ENCODE measurements at regions not wholly inside any gene's neighbourhood (a gene's known extent, or its start where the extent isn't known, plus 50 kb on each side); places are given as distances from the start of the nearest gene placed in this dataset.
"Not testable (repeated sequence)": the region's sequence is repeated elsewhere in the genome, so short reads cannot be mapped to it uniquely, and the experiment has no call there.

DNA sequence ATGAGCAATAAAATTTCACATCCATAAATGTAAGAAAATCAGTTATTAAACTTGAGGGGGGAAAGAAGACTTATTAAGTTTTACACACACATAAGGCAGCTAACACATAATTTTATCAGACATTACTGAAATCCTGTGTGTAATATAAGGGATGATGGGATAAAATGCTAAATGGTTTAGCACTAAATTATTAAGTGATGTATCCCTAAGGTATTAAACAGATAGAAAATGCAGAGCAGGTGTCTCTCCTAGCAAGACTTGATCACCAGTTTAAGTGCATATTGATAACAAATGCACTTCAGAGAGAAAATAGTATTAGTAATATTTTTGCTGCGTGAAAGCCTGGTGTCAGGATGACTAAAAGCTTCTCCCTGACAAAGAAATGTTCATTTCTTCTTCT lies 172.8 kb upstream of the ZFP64 start:
- no peak for DNase-seq

DNA sequence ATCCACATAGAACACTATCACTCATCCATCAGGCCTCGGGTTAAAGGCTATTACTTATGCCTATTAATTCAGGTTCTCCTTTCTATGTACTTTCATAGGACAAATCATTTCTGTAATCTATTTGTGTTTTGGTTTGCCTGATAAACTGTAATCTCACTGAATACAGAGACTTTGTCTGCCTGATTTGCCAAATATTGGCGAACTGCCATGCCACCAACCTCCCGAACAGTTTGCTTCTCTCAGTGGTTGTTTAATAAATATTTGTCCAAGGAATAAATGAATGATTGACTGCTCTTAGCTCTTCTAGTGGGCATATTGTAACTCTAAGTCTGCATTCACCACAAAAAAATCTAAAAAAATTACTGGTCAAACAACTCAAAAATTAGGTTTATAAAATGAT lies 170.1 kb upstream of the ZFP64 start:
- DNase-seq = no peak

DNA sequence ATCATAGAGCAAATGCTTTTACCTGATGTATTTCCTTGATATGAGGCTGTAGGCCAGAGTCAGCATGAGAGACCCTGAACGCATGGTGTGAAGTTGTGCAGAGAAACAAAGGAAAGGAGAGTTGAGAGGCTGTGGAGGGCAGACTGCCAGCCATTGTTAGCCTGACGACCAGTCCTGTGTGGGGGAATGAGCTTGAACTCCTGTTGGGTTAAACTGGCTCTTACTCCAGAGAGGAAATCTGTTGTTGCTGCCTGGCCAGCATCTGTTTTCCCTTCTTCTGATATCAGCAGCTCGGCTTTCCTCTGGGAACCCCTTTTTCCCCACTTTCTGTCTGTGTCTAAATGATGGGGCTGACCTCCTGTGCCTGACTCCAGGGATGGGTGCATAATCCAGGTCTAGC lies 158.2 kb upstream of the ZFP64 start:
- DNase-seq = no peak

DNA sequence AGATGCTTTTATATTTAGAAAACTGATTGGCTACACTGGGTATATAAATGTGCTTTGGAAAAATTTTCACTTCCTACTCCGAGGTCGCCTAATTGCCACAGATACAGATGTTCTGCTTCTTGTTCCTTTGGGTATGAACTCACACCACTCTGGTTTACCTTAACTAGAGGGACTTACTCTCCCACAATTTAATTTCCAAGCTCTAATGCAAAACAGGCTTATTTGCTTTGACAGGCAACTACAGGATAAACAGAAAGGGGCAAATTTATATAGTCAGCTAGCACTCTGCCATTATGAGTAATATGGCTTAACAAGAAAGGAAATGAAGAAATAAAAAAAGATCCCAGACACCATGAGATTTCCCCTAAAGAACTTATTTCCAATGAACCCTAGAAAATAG lies 156.9 kb upstream of the ZFP64 start:
- no peak for DNase-seq

DNA sequence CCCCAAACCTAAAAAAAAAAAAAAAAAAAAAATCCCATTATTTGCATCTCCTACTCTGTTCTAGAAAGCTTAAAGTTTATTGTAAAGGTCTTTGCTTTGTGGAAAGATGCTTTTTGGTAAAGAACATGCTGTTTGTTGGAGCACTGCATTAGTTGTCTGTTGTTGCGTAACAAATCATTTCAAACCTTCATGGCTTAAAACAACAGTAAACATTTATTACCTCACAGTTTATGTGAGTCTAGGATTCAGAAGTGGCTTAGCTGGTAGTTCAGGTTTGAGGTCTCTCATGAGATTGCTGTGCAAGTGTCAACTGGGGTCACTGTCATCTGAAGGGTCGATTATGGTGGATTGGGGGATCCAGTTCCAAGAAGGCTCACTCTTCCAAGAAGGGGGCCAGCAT lies 155.2 kb upstream of the ZFP64 start:
- DNase-seq = no peak

DNA sequence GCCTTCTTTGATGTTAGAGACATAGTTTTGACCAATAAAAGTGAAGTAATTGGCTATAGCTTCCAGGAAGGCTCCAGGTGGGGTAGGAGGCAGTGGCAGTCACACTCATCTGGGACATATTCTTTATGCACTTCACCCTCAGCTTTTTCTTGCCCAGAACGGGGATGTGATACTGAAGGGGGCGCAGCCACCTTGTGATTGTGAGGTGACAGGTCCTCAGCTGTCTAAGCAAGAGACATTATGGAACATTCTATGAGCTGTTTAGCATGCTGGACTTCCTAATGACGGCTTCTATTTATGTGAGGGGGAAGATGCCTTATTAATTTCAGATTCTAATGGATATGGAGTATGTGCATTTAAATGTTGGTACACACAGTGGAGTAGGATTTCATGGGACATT lies 151.3 kb upstream of the ZFP64 start:
- DNase-seq = no peak

DNA sequence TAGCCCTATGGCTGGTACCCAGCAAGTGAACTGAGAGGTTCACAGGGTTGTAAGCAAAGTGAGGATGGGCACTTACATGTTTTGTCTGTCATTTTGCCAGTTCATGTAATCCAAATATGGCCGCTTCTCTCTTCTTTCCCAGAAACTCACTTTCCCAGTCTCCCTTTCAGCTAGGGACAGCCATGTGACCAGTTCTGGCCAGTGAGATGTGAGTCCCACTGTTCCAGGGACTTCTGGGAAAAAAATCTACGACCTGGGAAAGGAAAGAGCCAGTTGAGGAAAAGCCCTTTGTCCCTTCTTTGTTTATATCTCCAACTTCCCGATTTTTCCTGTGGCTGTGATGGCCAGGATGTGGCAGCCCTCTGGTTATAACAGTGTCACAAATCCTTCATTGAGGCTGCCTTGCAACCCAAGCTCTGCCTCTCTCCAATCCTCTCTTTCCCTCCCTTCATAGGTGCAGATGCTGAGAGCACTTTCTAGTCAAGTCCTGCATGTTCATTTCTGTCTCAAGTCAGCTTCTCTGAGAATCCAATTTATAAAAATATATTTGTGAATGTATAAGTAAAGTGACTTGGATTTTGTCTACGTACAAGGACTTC lies 148.6 kb upstream of the ZFP64 start:
- DNase-seq = no peak

DNA sequence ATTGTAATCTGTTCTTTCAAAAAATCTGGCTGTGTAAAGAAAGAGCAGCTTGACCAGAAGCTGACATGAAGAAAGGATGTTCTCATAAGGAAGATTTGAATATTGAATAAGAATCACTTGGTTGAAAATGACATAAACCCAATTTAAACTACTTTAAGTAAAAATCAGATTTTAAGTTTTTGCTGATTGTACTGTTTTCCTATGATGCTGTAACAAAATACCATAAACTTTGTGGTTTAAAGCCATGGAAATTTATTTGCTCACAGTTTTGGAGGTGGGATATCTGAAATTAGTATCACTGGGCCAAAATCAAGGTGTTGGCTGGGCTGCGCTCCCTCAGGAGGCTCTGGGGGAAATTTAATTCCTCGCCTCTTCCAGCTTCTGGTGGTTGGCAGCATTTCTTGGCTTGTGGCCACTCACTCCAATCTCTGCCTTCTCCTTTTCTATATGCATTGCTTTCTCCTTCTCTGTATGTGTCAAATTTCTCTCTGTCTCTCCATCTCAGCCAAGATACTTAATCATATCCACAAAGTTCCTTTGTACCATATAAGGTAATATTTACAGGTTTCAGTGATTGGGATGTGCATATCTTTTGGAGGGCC lies 141.2 kb upstream of the ZFP64 start:
- DNase-seq = no peak

DNA sequence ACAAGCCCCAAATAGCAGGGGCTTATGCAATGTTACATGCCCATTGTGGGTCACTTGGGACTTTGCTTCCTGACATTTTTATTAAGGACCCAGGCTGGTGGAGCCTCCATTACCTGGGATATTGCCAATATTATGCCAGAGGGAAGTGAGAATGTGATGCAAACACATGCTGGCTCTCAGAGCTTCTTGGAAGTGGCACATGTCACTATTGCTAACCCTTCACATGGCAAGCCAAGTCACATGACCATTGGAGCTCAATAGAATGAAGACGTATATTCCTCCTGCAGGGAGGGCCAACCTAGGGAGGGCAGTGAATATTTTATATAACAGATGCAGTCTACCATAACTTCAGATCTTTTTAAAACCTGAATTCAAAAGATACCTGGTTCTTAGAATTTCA lies 140.7 kb upstream of the ZFP64 start:
- DNase-seq = no peak

DNA sequence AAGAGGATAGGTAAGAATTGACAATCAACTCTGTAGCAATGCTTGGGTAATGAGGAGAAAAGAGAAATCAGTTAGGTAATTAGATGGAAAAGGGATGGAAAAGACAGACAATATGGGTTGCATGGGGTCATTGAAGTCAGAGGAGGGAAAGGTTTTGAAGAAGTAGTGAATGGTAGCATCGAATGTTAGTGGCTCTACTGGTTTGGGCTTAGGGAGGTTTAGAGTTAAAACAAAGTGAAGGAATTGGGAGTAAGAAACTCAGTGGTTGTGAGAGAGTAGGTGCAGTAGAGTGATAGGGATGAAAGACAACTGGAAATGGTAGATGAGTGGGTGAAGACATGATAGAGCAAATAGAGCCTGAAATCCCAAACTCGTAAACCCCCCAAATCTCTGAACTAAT lies 140.1 kb upstream of the ZFP64 start:
- DNase-seq = no peak

DNA sequence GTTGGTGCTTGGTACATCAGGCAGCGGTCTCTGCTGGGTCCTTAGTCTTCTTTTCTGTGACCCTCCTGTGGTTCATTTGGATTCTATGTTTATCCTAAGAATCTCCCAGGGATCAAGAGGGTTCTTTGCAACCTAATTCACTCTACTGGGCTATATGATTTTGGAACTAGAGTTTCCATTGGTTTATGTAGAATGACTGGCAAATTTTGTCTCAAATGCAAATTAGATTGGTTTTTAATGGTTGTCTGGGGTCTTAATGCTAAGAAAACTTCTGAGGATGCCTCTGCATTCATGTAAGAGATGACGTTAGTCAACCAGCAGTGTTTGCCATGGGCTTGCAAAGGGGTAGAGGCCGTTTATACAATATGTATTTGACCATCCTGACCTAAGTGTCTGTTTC lies 129.8 kb upstream of the ZFP64 start:
- no peak for DNase-seq

DNA sequence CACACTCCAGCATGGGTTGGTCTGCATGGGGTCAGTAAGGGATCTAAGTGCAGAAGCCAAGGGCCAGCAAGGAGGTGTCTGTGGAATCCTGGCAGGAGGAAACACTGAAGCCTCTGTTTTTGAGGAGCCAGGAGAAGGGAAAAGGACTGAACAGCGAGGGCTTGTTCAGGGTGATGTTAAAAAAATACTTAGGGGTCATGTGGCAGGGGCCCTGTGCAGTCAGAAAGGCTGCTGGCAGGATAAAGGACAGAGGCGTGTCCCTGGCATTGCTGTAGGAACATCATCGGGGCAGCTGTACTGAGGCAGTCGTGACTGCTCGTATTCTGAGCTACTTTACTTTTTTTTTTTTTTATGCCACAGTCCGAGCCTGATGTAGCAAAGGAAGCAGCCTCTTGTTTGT lies 127.1 kb upstream of the ZFP64 start:
- no peak for DNase-seq

DNA sequence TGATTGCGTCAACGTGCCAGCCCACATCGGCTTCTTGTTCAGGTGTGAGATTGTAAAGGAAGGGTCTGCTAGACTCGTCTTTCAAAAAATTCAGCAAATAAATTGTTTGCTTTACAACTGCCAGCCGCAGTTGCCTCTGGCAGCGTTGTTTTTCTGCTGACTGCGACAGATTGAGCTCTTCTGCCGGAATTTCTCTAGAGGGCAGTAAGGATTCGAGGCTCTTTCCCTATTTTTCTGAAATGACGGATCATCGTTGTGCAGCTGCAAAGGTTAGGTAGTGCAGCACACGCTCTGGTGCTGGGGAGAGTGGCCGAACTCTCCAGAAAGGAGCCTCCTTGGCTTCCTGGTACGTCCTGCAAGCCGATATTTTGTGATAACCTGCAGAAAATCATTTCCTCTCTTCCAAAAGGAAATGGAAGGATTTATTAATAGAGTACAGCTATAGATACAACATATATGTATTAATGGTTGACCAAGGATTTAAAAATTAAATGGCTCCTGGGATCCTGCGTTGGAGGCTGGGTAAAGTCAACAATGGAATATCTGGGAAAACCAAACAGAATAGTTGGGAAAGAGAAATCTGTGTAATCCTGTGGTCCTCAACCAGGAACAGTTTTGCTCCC lies 121.9 kb upstream of the ZFP64 start:
- peak; percentile 62 for DNase-seq

DNA sequence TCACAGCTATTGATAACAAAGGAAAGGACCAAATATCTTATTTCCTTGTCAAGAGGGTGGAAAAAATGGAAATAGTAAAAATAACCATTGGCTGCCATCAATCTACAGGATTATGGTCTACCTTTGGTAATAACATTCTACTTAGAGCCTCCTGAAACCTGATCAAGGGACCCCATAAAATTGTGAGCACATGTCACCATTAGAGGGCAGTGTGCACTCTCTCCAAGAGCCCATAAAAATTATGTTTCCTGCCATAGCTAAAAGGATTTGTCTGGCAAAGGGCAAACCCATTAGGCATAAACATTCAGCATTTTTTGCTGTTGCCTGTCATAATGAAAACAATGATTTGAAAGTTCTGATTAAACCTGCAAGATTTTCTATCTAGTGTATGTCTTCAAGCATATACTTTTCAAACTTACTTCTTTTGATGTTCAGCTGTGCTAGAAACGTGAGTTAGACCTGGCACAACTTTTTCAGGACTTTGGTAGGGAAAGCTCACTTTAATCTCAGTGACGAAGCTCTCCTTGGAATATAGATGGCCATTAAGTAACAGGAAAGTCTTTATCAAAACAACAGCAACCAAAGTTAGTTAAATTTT lies 120.7 kb upstream of the ZFP64 start:
- DNase-seq = no peak

DNA sequence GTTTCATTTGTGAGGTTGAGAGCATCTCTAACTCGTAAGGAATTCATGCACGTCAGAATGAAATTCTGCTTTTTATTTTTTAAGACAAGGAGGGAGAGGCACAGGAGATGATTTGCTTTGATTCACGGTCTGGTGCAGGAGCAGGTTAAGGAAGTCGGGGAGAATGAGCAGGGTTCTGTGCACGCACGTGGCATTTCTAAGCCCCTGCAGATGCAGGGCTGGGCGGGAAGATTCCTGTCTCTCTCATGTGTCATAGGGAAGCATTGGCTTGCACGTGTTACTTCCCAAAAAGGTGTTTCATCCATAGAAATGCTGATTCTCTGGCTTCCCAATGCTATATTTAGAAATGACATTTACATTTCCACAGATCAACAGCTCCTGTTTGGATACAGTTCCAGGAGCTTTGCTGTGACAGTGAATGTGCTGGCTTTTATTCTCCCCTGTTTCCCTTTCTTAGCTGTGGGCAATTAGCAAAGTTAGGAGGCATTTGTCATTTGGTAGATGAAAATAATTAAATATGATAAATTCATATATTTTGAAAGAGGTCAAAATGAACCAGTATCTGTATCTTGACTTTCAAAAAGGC lies 119.7 kb upstream of the ZFP64 start:
- DNase-seq = no peak

DNA sequence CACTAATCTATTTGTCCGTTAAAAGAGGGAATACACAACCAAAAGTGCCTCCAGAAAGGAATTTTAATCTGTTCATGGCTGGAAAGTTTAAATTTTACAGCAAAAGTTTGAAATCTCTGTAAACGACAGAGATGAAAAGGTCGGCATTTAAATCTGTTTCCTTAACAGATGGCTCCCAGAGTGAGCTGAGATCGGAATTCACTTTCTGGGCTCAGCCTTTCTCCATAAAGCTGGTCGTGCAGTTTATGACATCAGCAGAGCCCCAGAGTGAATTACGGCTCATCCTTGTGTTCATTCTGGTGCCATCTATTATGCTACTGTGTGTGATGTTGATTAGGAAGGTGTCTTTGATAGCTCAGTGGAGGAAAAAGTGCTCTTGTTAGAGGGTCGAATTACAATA lies 117.6 kb upstream of the ZFP64 start:
- DNase-seq = no peak

DNA sequence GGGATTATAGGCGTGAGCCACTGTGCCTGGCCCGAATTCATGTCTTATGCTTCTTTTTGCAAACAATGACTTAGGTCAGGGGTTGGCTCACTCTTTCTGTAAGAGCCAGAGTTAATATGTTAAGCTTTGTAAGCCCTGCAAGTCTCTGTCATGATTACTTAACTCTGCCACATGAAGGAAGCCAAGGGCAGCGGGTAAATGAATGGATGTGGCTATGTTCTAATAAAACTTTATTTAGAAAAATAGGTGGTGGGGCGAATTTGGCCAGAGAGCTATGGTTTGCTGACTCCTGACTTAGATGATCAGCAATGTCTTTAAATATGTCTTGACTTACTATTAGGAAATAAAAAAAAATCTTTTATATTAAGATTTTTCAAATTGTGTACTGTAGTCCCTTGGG lies 114.9 kb upstream of the ZFP64 start:
- DNase-seq = no peak

DNA sequence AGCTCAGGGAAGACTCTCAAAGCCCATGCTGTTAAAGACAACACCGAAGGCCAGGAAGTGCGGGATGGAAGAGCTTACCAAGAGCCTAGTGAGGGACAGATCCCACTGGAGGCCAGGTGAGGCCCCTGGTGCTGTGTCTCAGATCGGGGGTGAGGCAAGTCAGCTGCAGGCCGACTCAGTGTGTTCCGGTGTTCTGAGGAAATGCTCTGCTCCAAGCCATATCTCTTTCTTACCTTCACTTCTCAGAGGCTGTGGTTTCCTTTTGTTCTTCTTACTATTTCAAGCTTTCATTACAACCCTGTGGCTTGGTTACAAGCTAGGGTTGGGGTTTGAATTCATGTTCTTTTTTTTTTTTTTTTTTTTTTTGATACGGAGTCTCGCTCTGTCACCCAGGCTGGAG lies 114.3 kb upstream of the ZFP64 start:
- DNase-seq = no peak

DNA sequence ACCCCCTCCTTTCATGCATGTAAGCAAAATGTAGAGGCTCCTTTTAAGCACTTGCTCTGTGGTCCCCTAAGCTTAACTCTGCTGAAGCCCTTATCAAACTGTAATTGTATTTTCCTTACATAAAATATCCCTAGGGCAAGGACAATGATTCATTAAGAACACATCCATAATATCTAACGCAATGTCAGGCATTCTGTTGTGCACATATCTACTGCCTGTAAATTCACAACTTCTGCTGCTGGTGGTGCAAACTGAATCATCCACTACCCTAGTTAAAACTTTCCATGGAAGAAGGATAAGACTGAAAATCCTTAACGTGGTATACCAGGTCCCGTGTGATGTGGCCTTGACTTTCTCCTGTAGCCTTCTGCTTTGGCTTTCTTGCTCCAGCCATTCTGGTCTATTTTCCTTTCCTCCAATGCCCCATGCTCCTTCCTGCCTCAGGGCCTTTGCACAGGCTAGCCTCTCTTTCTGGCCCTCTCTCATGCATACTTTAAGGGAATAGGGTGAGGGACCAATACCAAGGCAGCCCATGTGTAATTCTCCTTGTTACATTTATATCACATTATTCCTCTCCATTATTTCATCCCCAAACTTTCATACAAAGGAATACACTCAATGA lies 113.6 kb upstream of the ZFP64 start:
- DNase-seq = no peak

DNA sequence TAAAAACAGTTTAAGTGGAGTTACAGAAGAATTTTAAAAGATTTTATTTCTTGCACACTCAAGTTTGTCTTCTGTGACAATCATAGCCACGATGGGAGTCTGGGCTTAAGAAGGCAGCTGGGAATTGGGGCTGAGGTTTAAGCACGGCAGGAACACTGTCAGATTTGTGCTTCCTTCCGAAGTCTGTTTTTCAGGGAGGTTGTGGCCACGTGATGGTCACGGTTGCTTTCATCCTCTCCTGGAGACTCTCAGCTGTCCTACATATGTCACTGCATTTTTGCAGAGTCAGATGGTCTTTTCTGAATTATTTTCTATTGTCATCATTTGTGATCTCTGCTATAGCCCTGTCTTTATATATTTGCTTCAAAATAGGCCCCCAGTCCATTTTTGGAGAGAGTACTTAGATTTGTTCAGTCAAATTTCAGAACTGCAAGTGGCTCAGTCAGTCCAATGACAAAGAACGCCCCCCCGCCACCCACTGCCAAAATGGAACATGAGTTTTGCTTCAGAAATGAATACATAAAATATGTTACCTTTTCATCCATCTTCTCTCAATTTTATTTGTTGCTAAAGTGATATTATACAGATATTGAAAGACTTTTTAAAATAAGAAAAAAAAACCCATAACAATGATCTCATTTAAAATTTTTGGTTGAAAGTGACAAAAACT lies 111.8 kb upstream of the ZFP64 start:
- no peak for DNase-seq

DNA sequence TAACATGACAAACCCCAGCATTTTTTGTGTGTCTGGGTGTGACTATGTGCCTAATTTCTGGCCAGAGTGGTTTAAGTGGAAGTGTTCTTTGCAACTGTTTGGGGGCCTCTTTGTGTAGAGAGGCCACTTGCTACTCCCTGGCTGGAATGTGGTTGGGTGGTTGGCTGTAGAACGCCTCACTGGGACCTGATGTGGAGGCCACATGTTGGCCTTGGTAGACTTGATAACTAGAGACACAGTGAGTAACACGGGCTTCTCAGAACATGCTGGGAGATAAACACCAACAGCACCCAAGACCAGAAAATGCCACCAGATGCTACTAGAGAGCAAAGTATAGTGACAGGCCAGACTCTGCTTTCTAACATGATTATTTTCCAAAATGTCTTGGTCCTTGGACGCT lies 111.2 kb upstream of the ZFP64 start:
- DNase-seq = no peak

DNA sequence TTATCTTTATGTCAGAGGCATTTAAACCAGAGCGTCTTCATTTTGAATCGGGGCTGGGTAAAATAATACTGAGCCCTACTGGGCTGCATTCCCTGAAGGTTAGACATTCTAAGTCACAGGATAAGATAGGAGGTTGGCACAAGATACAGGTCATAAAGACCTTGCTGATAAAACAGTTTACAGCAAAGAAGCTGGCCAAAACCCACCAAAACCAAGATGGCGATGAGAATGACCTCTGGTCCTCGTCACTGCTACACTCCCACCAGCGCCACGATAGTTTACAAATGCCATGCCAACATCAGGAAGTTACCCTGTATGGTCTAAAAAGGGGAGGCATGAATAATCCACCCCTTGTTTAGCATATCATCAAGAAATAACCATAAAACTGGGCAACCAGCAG lies 110.5 kb upstream of the ZFP64 start:
- DNase-seq = not testable (repeated sequence)

DNA sequence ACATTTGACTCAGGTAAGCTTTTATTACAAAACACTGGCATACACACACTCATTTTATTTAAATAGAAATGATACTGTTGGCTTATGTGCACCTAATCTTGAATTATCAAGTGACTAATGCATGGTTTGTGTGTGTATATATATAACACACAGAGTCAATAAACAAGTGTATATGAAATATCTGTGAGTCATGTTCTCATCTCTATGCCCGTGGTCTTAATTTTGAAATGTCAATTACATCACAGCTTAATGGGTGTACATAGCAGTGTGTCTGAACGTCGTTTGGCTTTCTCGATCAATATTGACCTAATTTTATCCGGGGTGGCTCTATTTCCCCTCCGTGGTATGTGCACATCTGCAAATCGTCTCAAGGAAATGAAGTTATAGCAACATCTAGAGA lies 104.0 kb upstream of the ZFP64 start:
- DNase-seq = no peak

Measured in right forelimb (tissue), 1 donor.